ENCODE measurements at regions not wholly inside any gene's neighbourhood (a gene's known extent, or its start where the extent isn't known, plus 50 kb on each side); places are given as distances from the start of the nearest gene placed in this dataset.
"Not testable (repeated sequence)": the region's sequence is repeated elsewhere in the genome, so short reads cannot be mapped to it uniquely, and the experiment has no call there.

GRCh38 chr17:13659051-13659450 is 57.3 kb upstream of the HS3ST3A1 start:
- H3K4me3 Mint-ChIP-seq; intact Hi-C loops (cut with micrococcal nuclease); DNase-seq; H3K27ac Mint-ChIP-seq; H3K9me3 Mint-ChIP-seq; H3K27me3 Mint-ChIP-seq; H3K4me1 Mint-ChIP-seq; H3K36me3 Mint-ChIP-seq (ENCODE audit: low read depth): not testable (repeated sequence)

- intact Hi-C loops (cut with micrococcal nuclease) = no loop called here
- H3K36me3 Mint-ChIP-seq (ENCODE audit: low read depth) = no peaks in the 10 kb centered on the region
- no peak for DNase-seq
- H3K4me1 Mint-ChIP-seq = no peaks in the 10 kb centered on the region
- H3K4me3 Mint-ChIP-seq = no peak overlapping the region
- no peak overlapping the region for H3K27ac Mint-ChIP-seq
- peaks cover 3% of the 10 kb centered on the region for H3K27me3 Mint-ChIP-seq
- H3K9me3 Mint-ChIP-seq = peaks cover 20% of the 10 kb centered on the region
Observed at GRCh38 chr17:13665872-13666635, 64.3 kb upstream of the HS3ST3A1 start.

GRCh38 chr17:13671341-13671740 is 69.6 kb upstream of the HS3ST3A1 start:
- Mint-ChIP-seq H3K27me3 (peaks cover 9% of the 10 kb centered on the region), H3K36me3 (ENCODE audit: low read depth) (no peaks in the 10 kb centered on the region), H3K27ac (no peak overlapping the region), H3K9me3 (peaks cover 23% of the 10 kb centered on the region), H3K4me1 (no peaks in the 10 kb centered on the region), H3K4me3 (no peak overlapping the region)
- intact Hi-C loops (cut with micrococcal nuclease) = no loop called here
- no peak for DNase-seq

GRCh38 chr17:13671771-13672170 is 70.0 kb upstream of the HS3ST3A1 start:
- intact Hi-C loops (cut with micrococcal nuclease) = no loop called here
- Mint-ChIP-seq H3K4me1 (no peaks in the 10 kb centered on the region), H3K27me3 (peaks cover 9% of the 10 kb centered on the region), H3K36me3 (ENCODE audit: low read depth) (no peaks in the 10 kb centered on the region), H3K27ac (no peak overlapping the region), H3K4me3 (no peak overlapping the region), H3K9me3 (peaks cover 23% of the 10 kb centered on the region)
- DNase-seq = no peak

- H3K27ac Mint-ChIP-seq = no peak overlapping the region
- DNase-seq = no peak
- H3K9me3 Mint-ChIP-seq = no peaks in the 10 kb centered on the region
- H3K4me3 Mint-ChIP-seq = no peak overlapping the region
- peaks cover 15% of the 10 kb centered on the region for H3K27me3 Mint-ChIP-seq
- intact Hi-C loops (cut with micrococcal nuclease) = no loop called here
- no peaks in the 10 kb centered on the region for H3K4me1 Mint-ChIP-seq
- H3K36me3 Mint-ChIP-seq (ENCODE audit: low read depth) = no peaks in the 10 kb centered on the region
Observed at GRCh38 chr17:13678361-13678760, 76.6 kb upstream of the HS3ST3A1 start.

GRCh38 chr17:13678841-13679240 is 77.1 kb upstream of the HS3ST3A1 start:
- Mint-ChIP-seq H3K27ac (no peak overlapping the region), H3K4me1 (no peaks in the 10 kb centered on the region), H3K36me3 (ENCODE audit: low read depth) (no peaks in the 10 kb centered on the region), H3K4me3 (no peak overlapping the region), H3K9me3 (no peaks in the 10 kb centered on the region), H3K27me3 (peaks cover 18% of the 10 kb centered on the region)
- no peak for DNase-seq
- intact Hi-C loops (cut with micrococcal nuclease) = no loop called here

GRCh38 chr17:13688716-13689115 is 87.0 kb upstream of the HS3ST3A1 start:
- peaks cover 7% of the 10 kb centered on the region for H3K27me3 Mint-ChIP-seq
- intact Hi-C loops (cut with micrococcal nuclease) = no loop called here
- DNase-seq = no peak
- H3K36me3 Mint-ChIP-seq (ENCODE audit: low read depth) = no peaks in the 10 kb centered on the region
- H3K4me3 Mint-ChIP-seq = no peak overlapping the region
- no peaks in the 10 kb centered on the region for H3K4me1 Mint-ChIP-seq
- no peak overlapping the region for H3K27ac Mint-ChIP-seq
- no peaks in the 10 kb centered on the region for H3K9me3 Mint-ChIP-seq

- DNase-seq = no peak
- Mint-ChIP-seq H3K9me3 (no peaks in the 10 kb centered on the region), H3K36me3 (ENCODE audit: low read depth) (no peaks in the 10 kb centered on the region), H3K27ac (no peak overlapping the region), H3K4me3 (no peak overlapping the region), H3K27me3 (peaks cover 5% of the 10 kb centered on the region), H3K4me1 (no peaks in the 10 kb centered on the region)
- intact Hi-C loops (cut with micrococcal nuclease) = no loop called here
Observed at GRCh38 chr17:13690806-13691205, 89.1 kb upstream of the HS3ST3A1 start.

- Mint-ChIP-seq H3K27me3 (peaks cover 12% of the 10 kb centered on the region), H3K9me3 (no peaks in the 10 kb centered on the region), H3K36me3 (ENCODE audit: low read depth) (no peaks in the 10 kb centered on the region), H3K27ac (no peak overlapping the region), H3K4me1 (no peaks in the 10 kb centered on the region), H3K4me3 (no peak overlapping the region)
- no peak for DNase-seq
- intact Hi-C loops (cut with micrococcal nuclease) = no loop called here
Observed at GRCh38 chr17:13694934-13695333, 93.2 kb upstream of the HS3ST3A1 start.

- Mint-ChIP-seq H3K4me3 (no peak overlapping the region), H3K9me3 (no peaks in the 10 kb centered on the region), H3K27ac (no peak overlapping the region), H3K36me3 (ENCODE audit: low read depth) (no peaks in the 10 kb centered on the region), H3K27me3 (peaks cover 9% of the 10 kb centered on the region), H3K4me1 (peaks cover 1% of the 10 kb centered on the region)
- intact Hi-C loops (cut with micrococcal nuclease) = no loop called here
- no peak for DNase-seq
Observed at GRCh38 chr17:13698832-13699231, 97.1 kb upstream of the HS3ST3A1 start.

GRCh38 chr17:13699261-13699660 is 97.5 kb upstream of the HS3ST3A1 start:
- no peaks in the 10 kb centered on the region for H3K36me3 Mint-ChIP-seq (ENCODE audit: low read depth)
- H3K27me3 Mint-ChIP-seq = peaks cover 8% of the 10 kb centered on the region
- DNase-seq = no peak
- peaks cover 1% of the 10 kb centered on the region for H3K4me1 Mint-ChIP-seq
- no peaks in the 10 kb centered on the region for H3K9me3 Mint-ChIP-seq
- no peak overlapping the region for H3K4me3 Mint-ChIP-seq
- no peak overlapping the region for H3K27ac Mint-ChIP-seq
- intact Hi-C loops (cut with micrococcal nuclease) = no loop called here

GRCh38 chr17:13702266-13702665 is 100.5 kb upstream of the HS3ST3A1 start:
- Mint-ChIP-seq H3K9me3 (no peaks in the 10 kb centered on the region), H3K4me3 (no peak overlapping the region), H3K27me3 (peaks cover under 1% of the 10 kb centered on the region), H3K27ac (no peak overlapping the region), H3K36me3 (ENCODE audit: low read depth) (no peaks in the 10 kb centered on the region), H3K4me1 (peaks cover 1% of the 10 kb centered on the region)
- DNase-seq = no peak
- intact Hi-C loops (cut with micrococcal nuclease) = no loop called here

GRCh38 chr17:13704333-13704732 is 102.6 kb upstream of the HS3ST3A1 start:
- no peak for DNase-seq
- Mint-ChIP-seq H3K27me3 (peaks cover 3% of the 10 kb centered on the region), H3K4me1 (peaks cover 1% of the 10 kb centered on the region), H3K27ac (no peak overlapping the region), H3K36me3 (ENCODE audit: low read depth) (no peaks in the 10 kb centered on the region), H3K4me3 (no peak overlapping the region), H3K9me3 (no peaks in the 10 kb centered on the region)
- intact Hi-C loops (cut with micrococcal nuclease) = no loop called here

- Mint-ChIP-seq H3K4me3 (no peak overlapping the region), H3K4me1 (peaks cover 1% of the 10 kb centered on the region), H3K36me3 (ENCODE audit: low read depth) (no peaks in the 10 kb centered on the region)
Observed at GRCh38 chr17:13705221-13705620, 103.5 kb upstream of the HS3ST3A1 start.

GRCh38 chr17:13721705-13722104 is 120.0 kb upstream of the HS3ST3A1 start:
- Mint-ChIP-seq H3K4me1 (no peaks in the 10 kb centered on the region), H3K27me3 (peaks cover 2% of the 10 kb centered on the region), H3K27ac (no peak overlapping the region), H3K36me3 (ENCODE audit: low read depth) (no peaks in the 10 kb centered on the region), H3K4me3 (no peak overlapping the region), H3K9me3 (no peaks in the 10 kb centered on the region)
- DNase-seq = no peak
- intact Hi-C loops (cut with micrococcal nuclease) = no loop called here

More at GRCh38 chr17:13705221-13705620, 103.5 kb upstream of the HS3ST3A1 start:
- intact Hi-C loops (cut with micrococcal nuclease) = no loop called here
- H3K27me3 Mint-ChIP-seq = peaks cover 3% of the 10 kb centered on the region
- H3K27ac Mint-ChIP-seq = no peak overlapping the region
- H3K9me3 Mint-ChIP-seq = no peaks in the 10 kb centered on the region
- no peak for DNase-seq
